ENCODE measurements at regions not wholly inside any gene's neighbourhood (a gene's known extent, or its start where the extent isn't known, plus 50 kb on each side); places are given as distances from the start of the nearest gene placed in this dataset.

DNA sequence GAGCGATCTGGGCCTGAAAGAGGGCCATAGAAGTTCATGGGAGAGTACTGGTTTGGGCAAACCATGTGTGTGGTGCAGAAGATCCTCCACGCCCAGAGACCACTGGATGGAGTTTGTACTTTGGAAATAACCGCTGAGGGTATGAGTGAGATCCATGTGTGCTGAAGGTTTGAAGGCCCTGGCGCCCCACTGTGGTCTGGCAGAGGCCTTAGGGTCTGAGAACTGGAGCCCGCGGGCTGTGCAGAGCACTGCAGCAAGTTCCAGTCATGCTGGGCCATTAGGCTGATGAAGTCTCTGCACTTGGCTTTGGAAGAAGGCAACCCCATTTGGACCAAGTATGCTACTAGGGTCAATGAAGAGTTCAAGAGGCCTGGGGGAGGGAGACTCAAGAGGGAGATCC is 186.4 kb downstream of the BUD13 start:
- no peak for FAIRE-seq
- DNase-seq (ENCODE audit: low read depth in 1 of 2, low spot score in 1 of 2), result no peak
- Histone ChIP-seq H3K4me3 (no peak overlapping the region), H3K4me1 (no peaks in the 10 kb centered on the region), H3K4me2 (no peak overlapping the region), H3K27ac (no peak overlapping the region), H3K9me3 (no peaks in the 10 kb centered on the region)
- ATAC-seq, result no peak
- CTCF ChIA-PET, result no interaction called here
- TF ChIP-seq ZC3H11A (IDR thresholded peaks at IDR 0.05) (no peak), ESRRA (IDR thresholded peaks at IDR 0.05; ENCODE audit: borderline replicate concordance, low read length) (no peak), EHF (CRISPR knock-in tag; IDR thresholded peaks at IDR 0.05) (no peak), CHD2 (IDR thresholded peaks at IDR 0.05; ENCODE audit: low read length, partially characterized antibody) (no peak), SREBF2 (IDR thresholded peaks at IDR 0.05) (no peak), TFCP2L1 (CRISPR knock-in tag; IDR thresholded peaks at IDR 0.05) (no peak), HOXA7 (CRISPR knock-in tag; IDR thresholded peaks at IDR 0.05) (no peak), RARB (CRISPR knock-in tag; IDR thresholded peaks at IDR 0.05) (no peak), POLR2AphosphoS2 (conservative IDR thresholded peaks at IDR 0.05; ENCODE audit: low read length) (no peak), BHLHE40 (IDR thresholded peaks at IDR 0.05; ENCODE audit: low read depth, low read length) (no peak), MAFK (IDR thresholded peaks at IDR 0.05; ENCODE audit: partially characterized antibody) (no peak), KDM1A (IDR thresholded peaks at IDR 0.05; ENCODE audit: low read depth) (no peak), CBX2 (IDR thresholded peaks at IDR 0.05; ENCODE audit: borderline replicate concordance, low read depth) (no peak)
- TF ChIP-seq, protein P1, sequence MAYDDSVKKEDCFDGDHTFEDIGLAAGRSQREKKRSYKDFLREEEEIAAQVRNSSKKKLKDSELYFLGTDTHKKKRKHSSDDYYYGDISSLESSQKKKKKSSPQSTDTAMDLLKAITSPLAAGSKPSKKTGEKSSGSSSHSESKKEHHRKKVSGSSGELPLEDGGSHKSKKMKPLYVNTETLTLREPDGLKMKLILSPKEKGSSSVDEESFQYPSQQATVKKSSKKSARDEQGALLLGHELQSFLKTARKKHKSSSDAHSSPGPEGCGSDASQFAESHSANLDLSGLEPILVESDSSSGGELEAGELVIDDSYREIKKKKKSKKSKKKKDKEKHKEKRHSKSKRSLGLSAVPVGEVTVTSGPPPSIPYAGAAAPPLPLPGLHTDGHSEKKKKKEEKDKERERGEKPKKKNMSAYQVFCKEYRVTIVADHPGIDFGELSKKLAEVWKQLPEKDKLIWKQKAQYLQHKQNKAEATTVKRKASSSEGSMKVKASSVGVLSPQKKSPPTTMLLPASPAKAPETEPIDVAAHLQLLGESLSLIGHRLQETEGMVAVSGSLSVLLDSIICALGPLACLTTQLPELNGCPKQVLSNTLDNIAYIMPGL (CRISPR knock-in tag; IDR thresholded peaks at IDR 0.05; ENCODE audit: borderline replicate concordance), result no peak
- POLR2A ChIA-PET, result no interaction called here
- 5% methylated on average over 4 of the region's 6 CpGs for WGBS (ENCODE audit: missing lambda C conversion rate)

DNA sequence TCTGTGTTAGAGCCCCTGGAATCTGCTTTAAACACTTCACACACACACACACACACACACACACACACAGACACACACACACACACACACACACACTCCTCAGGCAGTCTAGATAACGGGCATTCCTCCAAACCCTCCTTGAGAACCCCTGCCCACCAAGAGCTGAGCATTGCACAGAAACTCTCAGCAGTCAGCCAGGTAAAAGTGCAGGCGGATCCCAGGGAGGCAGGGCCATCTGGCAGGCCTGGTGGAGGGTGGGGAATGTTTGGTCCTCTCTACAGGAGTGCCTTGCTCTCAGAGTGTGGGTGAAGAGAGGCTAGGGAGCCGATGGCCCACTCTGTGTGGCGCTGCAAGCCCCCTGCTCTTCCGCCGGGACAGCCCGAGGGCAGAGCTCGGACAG is 190.2 kb downstream of the BUD13 start:
- Histone ChIP-seq H3K4me3 (no peak overlapping the region), H3K27ac (no peak overlapping the region), H3K9me3 (no peaks in the 10 kb centered on the region), H3K4me1 (no peaks in the 10 kb centered on the region), H3K4me2 (no peak overlapping the region)
- WGBS (ENCODE audit: missing lambda C conversion rate), result 43% methylated on average over 8 of the region's 8 CpGs
- ChIA-PET POLR2A (no interaction called here), CTCF (no interaction called here)
- FAIRE-seq (no peak), DNase-seq (ENCODE audit: low read depth in 1 of 2, low spot score in 1 of 2) (no peak), ATAC-seq (no peak)
- TF ChIP-seq HEYL (CRISPR knock-in tag; IDR thresholded peaks at IDR 0.05) (no peak), HOXA7 (CRISPR knock-in tag; IDR thresholded peaks at IDR 0.05) (no peak), RFX5 (IDR thresholded peaks at IDR 0.05) (no peak), SMC3 (IDR thresholded peaks at IDR 0.05) (no peak), HOXB5 (CRISPR knock-in tag; IDR thresholded peaks at IDR 0.05) (no peak), CBX8 (IDR thresholded peaks at IDR 0.05) (no peak), JUN (IDR thresholded peaks at IDR 0.05) (no peak), GATA3 (IDR thresholded peaks at IDR 0.05; ENCODE audit: borderline replicate concordance) (no peak), EHF (CRISPR knock-in tag; IDR thresholded peaks at IDR 0.05) (no peak), EP300 (IDR thresholded peaks at IDR 0.05) (no peak), ESRRA (IDR thresholded peaks at IDR 0.05; ENCODE audit: borderline replicate concordance, low read length) (no peak)
- TF ChIP-seq, protein P2, sequence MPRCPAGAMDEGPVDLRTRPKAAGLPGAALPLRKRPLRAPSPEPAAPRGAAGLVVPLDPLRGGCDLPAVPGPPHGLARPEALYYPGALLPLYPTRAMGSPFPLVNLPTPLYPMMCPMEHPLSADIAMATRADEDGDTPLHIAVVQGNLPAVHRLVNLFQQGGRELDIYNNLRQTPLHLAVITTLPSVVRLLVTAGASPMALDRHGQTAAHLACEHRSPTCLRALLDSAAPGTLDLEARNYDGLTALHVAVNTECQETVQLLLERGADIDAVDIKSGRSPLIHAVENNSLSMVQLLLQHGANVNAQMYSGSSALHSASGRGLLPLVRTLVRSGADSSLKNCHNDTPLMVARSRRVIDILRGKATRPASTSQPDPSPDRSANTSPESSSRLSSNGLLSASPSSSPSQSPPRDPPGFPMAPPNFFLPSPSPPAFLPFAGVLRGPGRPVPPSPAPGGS (IDR thresholded peaks at IDR 0.05), result no peak
- TF ChIP-seq, protein P3, sequence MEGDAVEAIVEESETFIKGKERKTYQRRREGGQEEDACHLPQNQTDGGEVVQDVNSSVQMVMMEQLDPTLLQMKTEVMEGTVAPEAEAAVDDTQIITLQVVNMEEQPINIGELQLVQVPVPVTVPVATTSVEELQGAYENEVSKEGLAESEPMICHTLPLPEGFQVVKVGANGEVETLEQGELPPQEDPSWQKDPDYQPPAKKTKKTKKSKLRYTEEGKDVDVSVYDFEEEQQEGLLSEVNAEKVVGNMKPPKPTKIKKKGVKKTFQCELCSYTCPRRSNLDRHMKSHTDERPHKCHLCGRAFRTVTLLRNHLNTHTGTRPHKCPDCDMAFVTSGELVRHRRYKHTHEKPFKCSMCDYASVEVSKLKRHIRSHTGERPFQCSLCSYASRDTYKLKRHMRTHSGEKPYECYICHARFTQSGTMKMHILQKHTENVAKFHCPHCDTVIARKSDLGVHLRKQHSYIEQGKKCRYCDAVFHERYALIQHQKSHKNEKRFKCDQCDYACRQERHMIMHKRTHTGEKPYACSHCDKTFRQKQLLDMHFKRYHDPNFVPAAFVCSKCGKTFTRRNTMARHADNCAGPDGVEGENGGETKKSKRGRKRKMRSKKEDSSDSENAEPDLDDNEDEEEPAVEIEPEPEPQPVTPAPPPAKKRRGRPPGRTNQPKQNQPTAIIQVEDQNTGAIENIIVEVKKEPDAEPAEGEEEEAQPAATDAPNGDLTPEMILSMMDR (IDR thresholded peaks at IDR 0.05), result no peak
